CMK (cell line): ENCODE measurements at regions not wholly inside any gene's neighbourhood (a gene's known extent, or its start where the extent isn't known, plus 50 kb on each side); places are given as distances from the start of the nearest gene placed in this dataset.
"Not testable (repeated sequence)": the region's sequence is repeated elsewhere in the genome, so short reads cannot be mapped to it uniquely, and the experiment has no call there.

ENCODE experiments used
- DNase-seq: peaks from one replicate; pipeline ENCODE4 v3.0.0-alpha.2; 2010; ENCODE audit warnings: low read depth

- no peak for DNase-seq
These were observed 817.3 kb downstream of the TRIML1 start for GRCh38 chr4:188956566-188956965.

- no peak for DNase-seq
These were observed 819.1 kb downstream of the TRIML1 start for GRCh38 chr4:188958346-188958745.

- no peak for DNase-seq
These were observed 820.2 kb downstream of the TRIML1 start for GRCh38 chr4:188959424-188959823.

- DNase-seq: no peak
These were observed 821.3 kb downstream of the TRIML1 start for GRCh38 chr4:188960411-188961093.

GRCh38 chr4:188971125-188971524, 831.9 kb downstream of the TRIML1 start:
- DNase-seq: no peak

- no peak for DNase-seq
These were observed 836.0 kb downstream of the TRIML1 start for GRCh38 chr4:188975271-188975670.

- no peak for DNase-seq
These were observed 837.4 kb downstream of the TRIML1 start for GRCh38 chr4:188976644-188977115.

GRCh38 chr4:188977232-188977631, 838.0 kb downstream of the TRIML1 start:
- not testable (repeated sequence) for DNase-seq

- no peak for DNase-seq
These were observed 845.3 kb downstream of the TRIML1 start for GRCh38 chr4:188984518-188984917.

- no peak for DNase-seq
These were observed 847.0 kb downstream of the TRIML1 start for GRCh38 chr4:188986271-188986689.

GRCh38 chr4:188987011-188987410, 847.8 kb downstream of the TRIML1 start:
- no peak for DNase-seq

GRCh38 chr4:188988131-188988530, 848.9 kb downstream of the TRIML1 start:
- DNase-seq: no peak

GRCh38 chr4:188989371-188989770, 850.1 kb downstream of the TRIML1 start:
- no peak for DNase-seq

- DNase-seq: no peak
These were observed 853.5 kb downstream of the TRIML1 start for GRCh38 chr4:188992706-188993105.

GRCh38 chr4:188993871-188994270, 854.6 kb downstream of the TRIML1 start:
- DNase-seq: no peak

GRCh38 chr4:189001283-189001970, 862.2 kb downstream of the TRIML1 start:
- no peak for DNase-seq

- no peak for DNase-seq
These were observed 862.8 kb downstream of the TRIML1 start for GRCh38 chr4:189001971-189002450.

- no peak for DNase-seq
These were observed 863.2 kb downstream of the TRIML1 start for GRCh38 chr4:189002475-189002874.

GRCh38 chr4:189010452-189011217, 871.4 kb downstream of the TRIML1 start:
- not testable (repeated sequence) for DNase-seq

- no peak for DNase-seq
These were observed 882.6 kb downstream of the TRIML1 start for GRCh38 chr4:189021831-189022230.

GRCh38 chr4:189022440-189023035, 883.3 kb downstream of the TRIML1 start:
- DNase-seq: no peak

- no peak for DNase-seq
These were observed 890.8 kb downstream of the TRIML1 start for GRCh38 chr4:189029976-189030504.
